Naive thymus-derived CD4-positive, alpha-beta T cell (primary cell): ENCODE measurements at regions not wholly inside any gene's neighbourhood (a gene's known extent, or its start where the extent isn't known, plus 50 kb on each side); places are given as distances from the start of the nearest gene placed in this dataset.
A peak's percentile ranks its signal among the peaks of the same experiment; 100 is the strongest.
"Not testable (repeated sequence)": the region's sequence is repeated elsewhere in the genome, so short reads cannot be mapped to it uniquely, and the experiment has no call there.

ENCODE experiments used
- ATAC-seq: fragments of 150-1000 bp; cut with Tn5 transposase; 2 replicates; pipeline ENCODE4 v1.10.0; 2021; ENCODE audit warnings: mild to moderate bottlenecking, moderate library complexity
- CTCF ChIA-PET: fragments of 350-600 bp; sonication (Branson Sonifier 250); formaldehyde crosslinking; loops from one replicate; lab custom pipeline; 2021; ENCODE audit warnings: antibody characterized with exemption; lab: Charles Lee
- POLR2A ChIA-PET: fragments of 350-600 bp; sonication (Branson Sonifier 250); formaldehyde crosslinking; loops from one replicate; lab custom pipeline; 2021; ENCODE audit warnings: antibody characterized with exemption, inconsistent platforms; lab: Charles Lee
- DNase-seq, 9 donors: peaks; one replicate each; pipeline versions ENCODE4 v3.0.0 to v3.0.0-alpha.2; 2020 to 2022; ENCODE audit warnings: mixed read lengths in 1 of 9
- H3K27ac ChIP-seq: one replicate; pipeline ENCODE4 v1.7.0; 2013; ENCODE audit warnings: mild to moderate bottlenecking, low read depth, low read length, moderate library complexity
- H3K27me3 ChIP-seq, 2 donors: one replicate each; pipeline ENCODE4 v1.7.0; 2013; ENCODE audit warnings: low read length in 2 of 2, mild to moderate bottlenecking in 2 of 2, moderate library complexity in 2 of 2; ENCODE audit not compliant: control insufficient read depth in 2 of 2, insufficient read depth in 2 of 2
- H3K36me3 ChIP-seq, 3 experiments: 1 replicate in 2 of 3; 2 replicates in 1 of 3; pipeline ENCODE4 v1.7.0; 2013; ENCODE audit warnings: low read length in 3 of 3, mild to moderate bottlenecking in 3 of 3, moderate library complexity in 1 of 3; ENCODE audit not compliant: insufficient read depth in 3 of 3, control insufficient read depth in 2 of 3
- H3K4me1 ChIP-seq, 2 donors: one replicate each; pipeline ENCODE4 v1.7.0; 2013; ENCODE audit warnings: low read length in 2 of 2, mild to moderate bottlenecking in 2 of 2, moderate library complexity in 1 of 2; ENCODE audit not compliant: control insufficient read depth in 2 of 2, insufficient read depth in 2 of 2
- H3K4me3 ChIP-seq: 2 replicates; pipeline ENCODE4 v1.7.0; 2013; ENCODE audit warnings: mild to moderate bottlenecking, low read length
- H3K9me3 ChIP-seq, 3 experiments: 1 replicate in 2 of 3; 2 replicates in 1 of 3; pipeline ENCODE4 v1.7.0; 2013; ENCODE audit warnings: low read length in 3 of 3; ENCODE audit not compliant: control insufficient read depth in 2 of 3
- H3K27ac Mint-ChIP-seq, 9 donors: one replicate each; pipeline ENCODE4 v1.8.0; 2020 to 2022; ENCODE audit warnings: mixed read lengths in 9 of 9, mild to moderate bottlenecking in 8 of 9, moderate library complexity in 5 of 9, inconsistent platforms in 2 of 9
- H3K27me3 Mint-ChIP-seq, 5 donors: one replicate each; pipeline ENCODE4 v1.8.0; 2021 to 2022; ENCODE audit warnings: mixed read lengths in 5 of 5, mild to moderate bottlenecking in 1 of 5
- H3K36me3 Mint-ChIP-seq, 5 donors: one replicate each; pipeline ENCODE4 v1.8.0; 2020 to 2022; ENCODE audit warnings: mixed read lengths in 5 of 5, mild to moderate bottlenecking in 3 of 5, inconsistent platforms in 1 of 5
- H3K4me1 Mint-ChIP-seq, 7 donors: one replicate each; pipeline ENCODE4 v1.8.0; 2020 to 2022; ENCODE audit warnings: mixed read lengths in 7 of 7, mild to moderate bottlenecking in 3 of 7, inconsistent platforms in 1 of 7
- H3K4me3 Mint-ChIP-seq, 10 donors: one replicate each; pipeline ENCODE4 v1.8.0; 2020 to 2022; ENCODE audit warnings: mild to moderate bottlenecking in 10 of 10, mixed read lengths in 10 of 10, moderate library complexity in 6 of 10, inconsistent platforms in 2 of 10
- H3K9me3 Mint-ChIP-seq, 11 donors: one replicate each; pipeline ENCODE4 v1.8.0; 2020 to 2022; ENCODE audit warnings: mixed read lengths in 11 of 11, mild to moderate bottlenecking in 4 of 11, inconsistent platforms in 1 of 11, moderate library complexity in 1 of 11
- intact Hi-C, 2 donors: fragments of 100-400 bp; cut with micrococcal nuclease; formaldehyde crosslinking; loops; one replicate each; pipeline ENCODE4 v1.15.1; 2023

GRCh38 chr1:143803095-143803494, 168.7 kb downstream of the FAM72C start:
- POLR2A ChIA-PET, ATAC-seq, H3K9me3 ChIP-seq, H3K4me3 ChIP-seq, H3K4me1 Mint-ChIP-seq, H3K4me3 Mint-ChIP-seq, H3K9me3 Mint-ChIP-seq, H3K27me3 ChIP-seq, H3K4me1 ChIP-seq, intact Hi-C loops, H3K27ac ChIP-seq, H3K36me3 ChIP-seq, DNase-seq, CTCF ChIA-PET, H3K36me3 Mint-ChIP-seq, H3K27me3 Mint-ChIP-seq, H3K27ac Mint-ChIP-seq: not testable (repeated sequence)

GRCh38 chr1:143799568-143800187, 172.1 kb downstream of the FAM72C start:
- H3K36me3 Mint-ChIP-seq, H3K4me1 ChIP-seq, H3K9me3 Mint-ChIP-seq, H3K4me3 ChIP-seq, H3K4me1 Mint-ChIP-seq, H3K27ac Mint-ChIP-seq, H3K27ac ChIP-seq, intact Hi-C loops, POLR2A ChIA-PET, H3K27me3 ChIP-seq, H3K4me3 Mint-ChIP-seq, H3K27me3 Mint-ChIP-seq, CTCF ChIA-PET, H3K36me3 ChIP-seq, DNase-seq, H3K9me3 ChIP-seq: not testable (repeated sequence)
- ATAC-seq: peak; percentile 57

- DNase-seq, H3K4me1 ChIP-seq, POLR2A ChIA-PET, ATAC-seq, H3K4me1 Mint-ChIP-seq, H3K27me3 ChIP-seq, H3K36me3 ChIP-seq, H3K27ac Mint-ChIP-seq, CTCF ChIA-PET, H3K27ac ChIP-seq, H3K9me3 Mint-ChIP-seq, H3K27me3 Mint-ChIP-seq, H3K4me3 Mint-ChIP-seq, intact Hi-C loops, H3K36me3 Mint-ChIP-seq, H3K9me3 ChIP-seq, H3K4me3 ChIP-seq: not testable (repeated sequence)
Measured at GRCh38 chr1:143796369-143796768, 175.4 kb downstream of the FAM72C start.

GRCh38 chr1:143792047-143792937, 179.5 kb downstream of the FAM72C start:
- intact Hi-C loops, DNase-seq, CTCF ChIA-PET, H3K27me3 ChIP-seq, H3K4me1 Mint-ChIP-seq, POLR2A ChIA-PET, H3K27me3 Mint-ChIP-seq, H3K4me3 Mint-ChIP-seq, H3K27ac ChIP-seq, H3K4me1 ChIP-seq, H3K9me3 Mint-ChIP-seq, H3K9me3 ChIP-seq, H3K36me3 Mint-ChIP-seq, H3K36me3 ChIP-seq, H3K4me3 ChIP-seq, H3K27ac Mint-ChIP-seq: not testable (repeated sequence)
- peak; percentile 76 for ATAC-seq

GRCh38 chr1:143786381-143786780, 185.4 kb downstream of the FAM72C start:
- H3K9me3 ChIP-seq, intact Hi-C loops, H3K27ac ChIP-seq, H3K27me3 ChIP-seq, POLR2A ChIA-PET, H3K36me3 ChIP-seq, H3K4me3 Mint-ChIP-seq, H3K4me1 ChIP-seq, DNase-seq, CTCF ChIA-PET, H3K4me3 ChIP-seq, H3K4me1 Mint-ChIP-seq, H3K27ac Mint-ChIP-seq, H3K9me3 Mint-ChIP-seq, H3K36me3 Mint-ChIP-seq, H3K27me3 Mint-ChIP-seq: not testable (repeated sequence)
- ATAC-seq: peak; percentile 42

GRCh38 chr1:143785883-143786282, 185.9 kb downstream of the FAM72C start:
- DNase-seq, ATAC-seq, H3K27ac Mint-ChIP-seq, H3K27me3 Mint-ChIP-seq, H3K4me3 Mint-ChIP-seq, H3K36me3 ChIP-seq, H3K27me3 ChIP-seq, H3K36me3 Mint-ChIP-seq, intact Hi-C loops, H3K4me1 Mint-ChIP-seq, CTCF ChIA-PET, H3K4me1 ChIP-seq, H3K9me3 ChIP-seq, H3K4me3 ChIP-seq, H3K27ac ChIP-seq, H3K9me3 Mint-ChIP-seq, POLR2A ChIA-PET: not testable (repeated sequence)
